A549 (cell line): ENCODE measurements at regions not wholly inside any gene's neighbourhood (a gene's known extent, or its start where the extent isn't known, plus 50 kb on each side); places are given as distances from the start of the nearest gene placed in this dataset.

Source experiments
- ATAC-seq, 2 experiments: fragments of 200-7000 bp in 1 of 2; fragments of >200 bp in 1 of 2; cut with Nextera tagmentation in 1 of 2; cut with Tn5 transposase in 1 of 2; 3 replicates each; pipeline versions ENCODE4 v1.8.0 to v1.9.1; 2018 to 2020; ENCODE audit warnings: mild to moderate bottlenecking in 1 of 2, moderate library complexity in 1 of 2
- CTCF ChIA-PET: fragments of 300-600 bp; sonication (Branson Sonifier 250); formaldehyde crosslinking; extraction: SDS; loops from one replicate; lab custom pipeline; 2021; ENCODE audit warnings: antibody characterized with exemption, inconsistent platforms; lab: Yijun Ruan, JAX
- POLR2A ChIA-PET: fragments of 350-600 bp; formaldehyde crosslinking; extraction: SDS; loops from one replicate; lab custom pipeline; 2021; ENCODE audit warnings: antibody characterized with exemption, inconsistent platforms; lab: Yijun Ruan, JAX
- DNase-seq, 2 experiments: peaks; one replicate each; pipeline versions ENCODE4 v3.0.0 to v3.0.0-alpha.2; 2011 to 2016; ENCODE audit warnings: low read depth in 1 of 2, low spot score in 1 of 2
- FAIRE-seq: peaks from 2 replicates; lab custom pipeline; 2011; peaks lifted over from hg19 to GRCh38; lab: Jason Lieb, UNC
- H3K27ac ChIP-seq, 2 experiments: fragments of >200 bp; sonication (Bioruptor Twin); formaldehyde crosslinking; 3 replicates each; pipeline ENCODE4 v1.5.1; 2016 to 2017
- H3K4me1 ChIP-seq: fragments of >200 bp; sonication (Bioruptor Twin); formaldehyde crosslinking; 3 replicates; pipeline ENCODE4 v1.6.1; 2016
- H3K4me2 ChIP-seq: fragments of >200 bp; sonication (Bioruptor Twin); formaldehyde crosslinking; 3 replicates; pipeline ENCODE4 v1.6.1; 2016
- H3K4me3 ChIP-seq: fragments of >200 bp; sonication (Bioruptor Twin); formaldehyde crosslinking; 3 replicates; pipeline ENCODE4 v1.5.1; 2016
- H3K9me3 ChIP-seq: fragments of >200 bp; sonication (Bioruptor Twin); formaldehyde crosslinking; 3 replicates; pipeline ENCODE4 v1.6.1; 2016
- CEBPB ChIP-seq, 2 experiments: fragments of >200 bp in 1 of 2; sonication (Bioruptor Twin) in 1 of 2; formaldehyde crosslinking in 1 of 2; IDR thresholded peaks; 2 replicates each; pipeline ENCODE4 v1.6.1; 2012 to 2016
- CHD4 ChIP-seq: fragments of 200-600 bp; sonication (generic); IDR thresholded peaks from 2 replicates; pipeline ENCODE4 v1.6.1; 2016; ENCODE audit warnings: antibody characterized with exemption, mild to moderate bottlenecking, borderline replicate concordance
- ELK1 ChIP-seq: fragments of 150-350 bp; IDR thresholded peaks from 2 replicates; pipeline ENCODE4 v1.6.1; 2014; ENCODE audit warnings: low read depth, mild to moderate bottlenecking, low read length
- EP300 ChIP-seq, 2 experiments: fragments of >200 bp; sonication (Bioruptor Twin); formaldehyde crosslinking; IDR thresholded peaks; 2 replicates in 1 of 2; 3 replicates in 1 of 2; pipeline ENCODE4 v1.6.1; 2016 to 2017
- ESRRA ChIP-seq: fragments of 150-350 bp; IDR thresholded peaks from 2 replicates; pipeline ENCODE4 v1.6.1; 2014; ENCODE audit warnings: mild to moderate bottlenecking, low read length, borderline replicate concordance
- GATA3 ChIP-seq: IDR thresholded peaks from 2 replicates; pipeline ENCODE4 v1.6.1; 2012; ENCODE audit warnings: borderline replicate concordance
- HOXB5 ChIP-seq: fragments of 250-450 bp; sonication (Bioruptor Pico); IDR thresholded peaks from 2 replicates; pipeline ENCODE4 v1.5.0; 2020; ENCODE audit warnings: mild to moderate bottlenecking, moderate library complexity
- KDM1A ChIP-seq: fragments of 200-600 bp; sonication (generic); IDR thresholded peaks from 2 replicates; pipeline ENCODE4 v1.6.1; 2016; ENCODE audit warnings: low read depth, mild to moderate bottlenecking
- MAX ChIP-seq: IDR thresholded peaks from 2 replicates; pipeline ENCODE4 v1.6.1; 2012
- MAZ ChIP-seq: fragments of 150-350 bp; IDR thresholded peaks from 2 replicates; pipeline ENCODE4 v1.6.1; 2014; ENCODE audit warnings: antibody characterized with exemption, low read depth, low read length, borderline replicate concordance
- MYC ChIP-seq: IDR thresholded peaks from 2 replicates; pipeline ENCODE4 v1.6.1; 2012; ENCODE audit warnings: mild to moderate bottlenecking, inconsistent platforms, low read length, improper control_type of control experiment, borderline replicate concordance
- NR3C1 ChIP-seq: fragments of >200 bp; sonication (Bioruptor Twin); formaldehyde crosslinking; IDR thresholded peaks from 3 replicates; pipeline ENCODE4 v1.6.1; 2017
- PBX3 ChIP-seq: IDR thresholded peaks from 2 replicates; pipeline ENCODE4 v1.6.1; 2012
- PHF8 ChIP-seq: fragments of 200-600 bp; sonication (generic); IDR thresholded peaks from 2 replicates; pipeline ENCODE4 v1.6.1; 2016; ENCODE audit warnings: low read depth, mild to moderate bottlenecking, antibody characterized with exemption, moderate library complexity, borderline replicate concordance
- RAD21 ChIP-seq, 2 experiments: fragments of >200 bp in 1 of 2; sonication (Bioruptor Twin) in 1 of 2; formaldehyde crosslinking in 1 of 2; IDR thresholded peaks in 1 of 2; conservative IDR thresholded peaks in 1 of 2; 2 replicates in 1 of 2; 3 replicates in 1 of 2; pipeline ENCODE4 v1.6.1; 2012 to 2018; ENCODE audit warnings: inconsistent platforms in 1 of 2
- RARB ChIP-seq: fragments of 250-450 bp; sonication (Bioruptor Pico); IDR thresholded peaks from 2 replicates; pipeline ENCODE4 v1.8.0; 2021; ENCODE audit warnings: mild to moderate bottlenecking, moderate library complexity
- RNF2 ChIP-seq: fragments of 200-600 bp; sonication (generic); IDR thresholded peaks from 2 replicates; pipeline ENCODE4 v1.6.1; 2016; ENCODE audit warnings: low read depth, mild to moderate bottlenecking, antibody characterized with exemption, moderate library complexity, borderline replicate concordance
- SMC3 ChIP-seq: fragments of >200 bp; sonication (Bioruptor Twin); formaldehyde crosslinking; IDR thresholded peaks from 3 replicates; pipeline ENCODE4 v1.6.1; 2018; ENCODE audit warnings: inconsistent platforms
- TP53 ChIP-seq: fragments of 250-450 bp; sonication (Bioruptor Pico); IDR thresholded peaks from 2 replicates; pipeline ENCODE4 v1.5.0; 2021; ENCODE audit warnings: mild to moderate bottlenecking, moderate library complexity
- ZSCAN20 ChIP-seq: fragments of 250-450 bp; sonication (Bioruptor Pico); IDR thresholded peaks from 2 replicates; pipeline ENCODE4 v1.8.0; 2022; ENCODE audit warnings: mild to moderate bottlenecking, moderate library complexity
- WGBS: methylation state at CpG from one replicate; pipeline ENCODE4 v1.1.6; 2017; ENCODE audit errors: missing lambda C conversion rate; 5-methylcytosine and 5-hydroxymethylcytosine counted together
- TF ChIP-seq, protein P1 (sequence below): fragments of >200 bp; sonication (Bioruptor Twin); formaldehyde crosslinking; IDR thresholded peaks from 3 replicates; pipeline ENCODE4 v1.5.1; 2016
- TF ChIP-seq, protein P2 (sequence below): fragments of 200-600 bp; sonication (generic); IDR thresholded peaks from 2 replicates; pipeline ENCODE4 v1.6.1; 2016; ENCODE audit warnings: antibody characterized with exemption, mild to moderate bottlenecking, moderate library complexity
- TF ChIP-seq, protein P3 (sequence below): fragments of 250-450 bp; sonication (Bioruptor Pico); IDR thresholded peaks from 2 replicates; pipeline ENCODE4 v1.5.0; 2020; ENCODE audit warnings: low read depth, mild to moderate bottlenecking, moderate library complexity
- TF ChIP-seq, protein P4 (sequence below): fragments of 450-650 bp; IDR thresholded peaks from 2 replicates; pipeline ENCODE4 v1.6.1; 2014; ENCODE audit warnings: antibody characterized with exemption

DNA sequence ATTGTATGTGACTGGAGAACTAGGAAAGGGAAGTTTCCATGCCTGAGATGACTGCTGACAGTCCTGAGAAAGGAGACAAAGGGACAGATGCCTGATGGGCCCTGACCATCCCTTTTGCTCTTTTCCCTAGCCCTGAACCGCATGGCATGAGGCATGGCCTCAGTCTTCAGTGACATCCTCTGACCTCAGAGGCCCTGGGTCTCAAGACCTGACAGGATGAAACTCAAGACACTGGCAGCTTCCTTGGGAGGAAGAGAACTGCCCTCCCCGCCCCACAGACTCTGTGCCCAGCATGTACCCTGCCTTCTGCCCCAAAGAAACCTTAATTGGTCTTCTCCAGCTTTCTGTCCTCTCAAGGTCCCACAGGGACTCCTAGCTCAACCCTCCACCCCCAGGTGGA lies 444.1 kb downstream of the SOX6 start:
- Histone ChIP-seq H3K4me2 (no peak overlapping the region), H3K27ac (no peak overlapping the region), H3K9me3 (no peaks in the 10 kb centered on the region), H3K4me3 (no peak overlapping the region), H3K4me1 (no peaks in the 10 kb centered on the region)
- no peak for TF ChIP-seq KDM1A
- TF ChIP-seq MAZ: no peak
- no peak for TF ChIP-seq ELK1
- TF ChIP-seq TP53 (CRISPR knock-in tag): no peak
- no peak for TF ChIP-seq RARB (CRISPR knock-in tag)
- no peak for TF ChIP-seq PBX3
- DNase-seq (no peak), ATAC-seq (no peak), FAIRE-seq (no peak)
- ChIA-PET CTCF (interaction anchor here (1.1 kb wide), 1 partner anchor 11 kb away, joined by 4 read pairs; no protein-coding TSS in a partner anchor), POLR2A (no interaction called here)
- WGBS: 54% methylated on average over 2 of the region's 2 CpGs

GRCh38 chr11:15912825-15913224 lies 443.5 kb downstream of the SOX6 start:
- Histone ChIP-seq H3K4me1 (no peaks in the 10 kb centered on the region), H3K4me3 (no peak overlapping the region), H3K4me2 (no peak overlapping the region), H3K27ac (no peak overlapping the region), H3K9me3 (no peaks in the 10 kb centered on the region)
- ChIA-PET POLR2A (no interaction called here), CTCF (interaction anchor here (1.0 to 1.1 kb wide), 2 partner anchors 10 kb away, joined by 3 to 4 read pairs; no protein-coding TSS in a partner anchor)
- ATAC-seq: no peak
- TF ChIP-seq KDM1A: no peak
- no peak for TF ChIP-seq MAX
- no peak for TF ChIP-seq TP53 (CRISPR knock-in tag)
- TF ChIP-seq, protein P1, sequence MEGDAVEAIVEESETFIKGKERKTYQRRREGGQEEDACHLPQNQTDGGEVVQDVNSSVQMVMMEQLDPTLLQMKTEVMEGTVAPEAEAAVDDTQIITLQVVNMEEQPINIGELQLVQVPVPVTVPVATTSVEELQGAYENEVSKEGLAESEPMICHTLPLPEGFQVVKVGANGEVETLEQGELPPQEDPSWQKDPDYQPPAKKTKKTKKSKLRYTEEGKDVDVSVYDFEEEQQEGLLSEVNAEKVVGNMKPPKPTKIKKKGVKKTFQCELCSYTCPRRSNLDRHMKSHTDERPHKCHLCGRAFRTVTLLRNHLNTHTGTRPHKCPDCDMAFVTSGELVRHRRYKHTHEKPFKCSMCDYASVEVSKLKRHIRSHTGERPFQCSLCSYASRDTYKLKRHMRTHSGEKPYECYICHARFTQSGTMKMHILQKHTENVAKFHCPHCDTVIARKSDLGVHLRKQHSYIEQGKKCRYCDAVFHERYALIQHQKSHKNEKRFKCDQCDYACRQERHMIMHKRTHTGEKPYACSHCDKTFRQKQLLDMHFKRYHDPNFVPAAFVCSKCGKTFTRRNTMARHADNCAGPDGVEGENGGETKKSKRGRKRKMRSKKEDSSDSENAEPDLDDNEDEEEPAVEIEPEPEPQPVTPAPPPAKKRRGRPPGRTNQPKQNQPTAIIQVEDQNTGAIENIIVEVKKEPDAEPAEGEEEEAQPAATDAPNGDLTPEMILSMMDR: no peak
- TF ChIP-seq NR3C1: no peak
- no peak for TF ChIP-seq SMC3
- no peak for TF ChIP-seq ESRRA
- no peak for TF ChIP-seq ZSCAN20 (CRISPR knock-in tag)
- no peak for TF ChIP-seq CHD4
- TF ChIP-seq MYC: no peak
- no peak for TF ChIP-seq EP300 (IDR thresholded peaks at IDR 0.05)
- no peak for TF ChIP-seq RNF2
- TF ChIP-seq, protein P2, sequence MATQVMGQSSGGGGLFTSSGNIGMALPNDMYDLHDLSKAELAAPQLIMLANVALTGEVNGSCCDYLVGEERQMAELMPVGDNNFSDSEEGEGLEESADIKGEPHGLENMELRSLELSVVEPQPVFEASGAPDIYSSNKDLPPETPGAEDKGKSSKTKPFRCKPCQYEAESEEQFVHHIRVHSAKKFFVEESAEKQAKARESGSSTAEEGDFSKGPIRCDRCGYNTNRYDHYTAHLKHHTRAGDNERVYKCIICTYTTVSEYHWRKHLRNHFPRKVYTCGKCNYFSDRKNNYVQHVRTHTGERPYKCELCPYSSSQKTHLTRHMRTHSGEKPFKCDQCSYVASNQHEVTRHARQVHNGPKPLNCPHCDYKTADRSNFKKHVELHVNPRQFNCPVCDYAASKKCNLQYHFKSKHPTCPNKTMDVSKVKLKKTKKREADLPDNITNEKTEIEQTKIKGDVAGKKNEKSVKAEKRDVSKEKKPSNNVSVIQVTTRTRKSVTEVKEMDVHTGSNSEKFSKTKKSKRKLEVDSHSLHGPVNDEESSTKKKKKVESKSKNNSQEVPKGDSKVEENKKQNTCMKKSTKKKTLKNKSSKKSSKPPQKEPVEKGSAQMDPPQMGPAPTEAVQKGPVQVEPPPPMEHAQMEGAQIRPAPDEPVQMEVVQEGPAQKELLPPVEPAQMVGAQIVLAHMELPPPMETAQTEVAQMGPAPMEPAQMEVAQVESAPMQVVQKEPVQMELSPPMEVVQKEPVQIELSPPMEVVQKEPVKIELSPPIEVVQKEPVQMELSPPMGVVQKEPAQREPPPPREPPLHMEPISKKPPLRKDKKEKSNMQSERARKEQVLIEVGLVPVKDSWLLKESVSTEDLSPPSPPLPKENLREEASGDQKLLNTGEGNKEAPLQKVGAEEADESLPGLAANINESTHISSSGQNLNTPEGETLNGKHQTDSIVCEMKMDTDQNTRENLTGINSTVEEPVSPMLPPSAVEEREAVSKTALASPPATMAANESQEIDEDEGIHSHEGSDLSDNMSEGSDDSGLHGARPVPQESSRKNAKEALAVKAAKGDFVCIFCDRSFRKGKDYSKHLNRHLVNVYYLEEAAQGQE: no peak
- no peak for TF ChIP-seq RAD21 (conservative IDR thresholded peaks at IDR 0.05 in 1 of 2, IDR thresholded peaks at IDR 0.05 in 1 of 2)
- TF ChIP-seq, protein P3, sequence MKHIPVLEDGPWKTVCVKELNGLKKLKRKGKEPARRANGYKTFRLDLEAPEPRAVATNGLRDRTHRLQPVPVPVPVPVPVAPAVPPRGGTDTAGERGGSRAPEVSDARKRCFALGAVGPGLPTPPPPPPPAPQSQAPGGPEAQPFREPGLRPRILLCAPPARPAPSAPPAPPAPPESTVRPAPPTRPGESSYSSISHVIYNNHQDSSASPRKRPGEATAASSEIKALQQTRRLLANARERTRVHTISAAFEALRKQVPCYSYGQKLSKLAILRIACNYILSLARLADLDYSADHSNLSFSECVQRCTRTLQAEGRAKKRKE (CRISPR knock-in tag): no peak
- TF ChIP-seq GATA3: no peak
- TF ChIP-seq HOXB5 (CRISPR knock-in tag): no peak
- no peak for TF ChIP-seq CEBPB (IDR thresholded peaks at IDR 0.05)
- TF ChIP-seq, protein P4, sequence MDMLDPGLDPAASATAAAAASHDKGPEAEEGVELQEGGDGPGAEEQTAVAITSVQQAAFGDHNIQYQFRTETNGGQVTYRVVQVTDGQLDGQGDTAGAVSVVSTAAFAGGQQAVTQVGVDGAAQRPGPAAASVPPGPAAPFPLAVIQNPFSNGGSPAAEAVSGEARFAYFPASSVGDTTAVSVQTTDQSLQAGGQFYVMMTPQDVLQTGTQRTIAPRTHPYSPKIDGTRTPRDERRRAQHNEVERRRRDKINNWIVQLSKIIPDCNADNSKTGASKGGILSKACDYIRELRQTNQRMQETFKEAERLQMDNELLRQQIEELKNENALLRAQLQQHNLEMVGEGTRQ: no peak
- TF ChIP-seq PHF8: no peak
- no peak for FAIRE-seq
- DNase-seq: no peak
- WGBS: 83% methylated on average over 7 of the region's 7 CpGs
